ENCODE measurements at regions not wholly inside any gene's neighbourhood (a gene's known extent, or its start where the extent isn't known, plus 50 kb on each side); places are given as distances from the start of the nearest gene placed in this dataset.
A peak's percentile ranks its signal among the peaks of the same experiment; 100 is the strongest.
"Not testable (repeated sequence)": the region's sequence is repeated elsewhere in the genome, so short reads cannot be mapped to it uniquely, and the experiment has no call there.

- Histone ChIP-seq H3K27ac (ENCODE audit: extremely low read depth, low read depth, low read length) (no peak overlapping the region), H3K27me3 (ENCODE audit: control insufficient read depth in 2 of 2, insufficient read depth in 2 of 2, low read length in 2 of 2) (no peaks in the 10 kb centered on the region), H3K79me2 (ENCODE audit: control insufficient read depth, insufficient read depth, low read length) (no peaks in the 10 kb centered on the region), H3K36me3 (ENCODE audit: control insufficient read depth, insufficient read depth, low read length) (no peaks in the 10 kb centered on the region), H3K9me1 (ENCODE audit: control insufficient read depth, insufficient read depth, low read length) (no peaks in the 10 kb centered on the region), H4K20me1 (replicated peaks; ENCODE audit: control insufficient read depth, insufficient read depth, low read length) (no peaks in the 10 kb centered on the region), H3K9me3 (replicated peaks; ENCODE audit: control insufficient read depth, insufficient read depth, low read depth, low read length) (no peaks in the 10 kb centered on the region), H3K4me2 (ENCODE audit: insufficient read depth, low read length) (no peak overlapping the region), H3K4me3 (no peak overlapping the region), H2AFZ (ENCODE audit: low read depth, low read length) (no peak overlapping the region), H3K9ac (ENCODE audit: insufficient read depth in 1 of 2, low read depth in 2 of 2, low read length in 2 of 2) (no peak overlapping the region), H3K4me1 (replicated peaks in 1 of 2; ENCODE audit: control insufficient read depth in 2 of 2, insufficient read depth in 2 of 2, low read length in 2 of 2) (no peaks in the 10 kb centered on the region)
- ChIA-PET CTCF (ENCODE audit: low intra/inter-chr PET ratio) (no interaction called here), POLR2A (no interaction called here)
- WGBS (ENCODE audit: insufficient coverage, low coverage, missing lambda C conversion rate): 0% methylated on average over 1 of the region's 1 CpG
- ATAC-seq (no peak), FAIRE-seq (no peak), DNase-seq (ENCODE audit: extremely low read depth in 1 of 4, low spot score in 3 of 4) (no peak)
- intact Hi-C loops (cut with micrococcal nuclease): no loop called here
- TF ChIP-seq HCFC1 (IDR thresholded peaks at IDR 0.05; ENCODE audit: low read depth, low read length) (no peak), ZNF232 (CRISPR knock-in tag; IDR thresholded peaks at IDR 0.05) (no peak)
- in situ Hi-C loops (cut with MboI): no loop called here
- no TSS peak for BruUV-seq (replicated peaks)
Measured at GRCh38 chr7:33796538-33796937, 108.8 kb upstream of the BMPER start.

GRCh38 chr7:33797512-33797911 lies 107.8 kb upstream of the BMPER start:
- H3K4me1 ChIP-seq (replicated peaks in 1 of 2; ENCODE audit: control insufficient read depth in 2 of 2, insufficient read depth in 2 of 2, low read length in 2 of 2); H3K4me3 ChIP-seq; ATAC-seq; FAIRE-seq; H3K9me1 ChIP-seq (ENCODE audit: control insufficient read depth, insufficient read depth, low read length); intact Hi-C loops (cut with micrococcal nuclease); DNase-seq (ENCODE audit: extremely low read depth in 1 of 4, low spot score in 3 of 4); H3K27ac ChIP-seq (ENCODE audit: extremely low read depth, low read depth, low read length); in situ Hi-C loops (cut with MboI); H3K27me3 ChIP-seq (ENCODE audit: control insufficient read depth in 2 of 2, insufficient read depth in 2 of 2, low read length in 2 of 2); H3K9ac ChIP-seq (ENCODE audit: insufficient read depth in 1 of 2, low read depth in 2 of 2, low read length in 2 of 2); H2AFZ ChIP-seq (ENCODE audit: low read depth, low read length); H3K9me3 ChIP-seq (replicated peaks; ENCODE audit: control insufficient read depth, insufficient read depth, low read depth, low read length); POLR2A ChIA-PET; H4K20me1 ChIP-seq (replicated peaks; ENCODE audit: control insufficient read depth, insufficient read depth, low read length); H3K36me3 ChIP-seq (ENCODE audit: control insufficient read depth, insufficient read depth, low read length); CTCF ChIA-PET (ENCODE audit: low intra/inter-chr PET ratio); BruUV-seq (replicated peaks); H3K4me2 ChIP-seq (ENCODE audit: insufficient read depth, low read length); H3K79me2 ChIP-seq (ENCODE audit: control insufficient read depth, insufficient read depth, low read length): not testable (repeated sequence)
- WGBS (ENCODE audit: insufficient coverage, low coverage, missing lambda C conversion rate): 0% methylated on average over 6 of the region's 6 CpGs
- TF ChIP-seq NFYB (IDR thresholded peaks at IDR 0.05; ENCODE audit: extremely low read depth, insufficient read length): peak; percentile 42
- peak; percentile 12; the same call in 1 of the 2 replicates for TF ChIP-seq C11orf30 (IDR thresholded peaks at IDR 0.05; ENCODE audit: low read depth)
- TF ChIP-seq ZNF316 (IDR thresholded peaks at IDR 0.05): peak; percentile 45
